HEK293T (cell line): ENCODE measurements at regions not wholly inside any gene's neighbourhood (a gene's known extent, or its start where the extent isn't known, plus 50 kb on each side); places are given as distances from the start of the nearest gene placed in this dataset.
"Not testable (repeated sequence)": the region's sequence is repeated elsewhere in the genome, so short reads cannot be mapped to it uniquely, and the experiment has no call there.

Experiments used
- CTCF ChIA-PET: fragments of 350-600 bp; formaldehyde crosslinking; extraction: SDS; loops from one replicate; lab custom pipeline; 2021; ENCODE audit warnings: antibody characterized with exemption, inconsistent platforms; lab: Yijun Ruan, JAX
- POLR2A ChIA-PET: fragments of 350-600 bp; formaldehyde crosslinking; extraction: SDS; loops from one replicate; lab custom pipeline; 2020; ENCODE audit warnings: antibody characterized with exemption, inconsistent platforms; lab: Yijun Ruan, JAX
- DNase-seq: peaks from one replicate; pipeline ENCODE4 v3.0.0; 2012; ENCODE audit warnings: mixed read lengths; ENCODE audit errors: extremely low spot score
- ARNT ChIP-seq: fragments of 450-650 bp; IDR thresholded peaks from 2 replicates; pipeline ENCODE4 v1.6.1; 2017; ENCODE audit warnings: mild to moderate bottlenecking
- BHLHE40 ChIP-seq: fragments of 450-650 bp; IDR thresholded peaks from 2 replicates; pipeline ENCODE4 v1.6.1; 2016; ENCODE audit warnings: mild to moderate bottlenecking, moderate library complexity, borderline replicate concordance
- CTBP1 ChIP-seq: fragments of 450-650 bp; IDR thresholded peaks from 2 replicates; pipeline ENCODE4 v1.6.1; 2016; ENCODE audit warnings: borderline replicate concordance
- ELF4 ChIP-seq: fragments of 450-650 bp; IDR thresholded peaks from 2 replicates; pipeline ENCODE4 v1.6.1; 2017; ENCODE audit warnings: antibody characterized with exemption
- FOXA1 ChIP-seq: fragments of 450-650 bp; IDR thresholded peaks from 2 replicates; pipeline ENCODE4 v1.6.1; 2016; ENCODE audit warnings: mild to moderate bottlenecking
- FOXK2 ChIP-seq: fragments of 450-650 bp; IDR thresholded peaks from 2 replicates; pipeline ENCODE4 v1.6.1; 2016; ENCODE audit warnings: mild to moderate bottlenecking
- FOXM1 ChIP-seq: fragments of 450-650 bp; IDR thresholded peaks from 2 replicates; pipeline ENCODE4 v1.6.1; 2017; ENCODE audit warnings: mild to moderate bottlenecking, borderline replicate concordance
- HDGF ChIP-seq: fragments of 450-650 bp; IDR thresholded peaks from 2 replicates; pipeline ENCODE4 v1.6.1; 2017; ENCODE audit warnings: antibody characterized with exemption, borderline replicate concordance
- L3MBTL2 ChIP-seq: fragments of 450-650 bp; conservative IDR thresholded peaks from 2 replicates; pipeline ENCODE4 v1.6.1; 2016; ENCODE audit warnings: mild to moderate bottlenecking
- LEF1 ChIP-seq: fragments of 450-650 bp; IDR thresholded peaks from 2 replicates; pipeline ENCODE4 v1.6.1; 2017; ENCODE audit warnings: mild to moderate bottlenecking, borderline replicate concordance
- NFRKB ChIP-seq: fragments of 450-650 bp; IDR thresholded peaks from 2 replicates; pipeline ENCODE4 v1.6.1; 2016; ENCODE audit warnings: mild to moderate bottlenecking, moderate library complexity
- PKNOX1 ChIP-seq: fragments of 450-650 bp; IDR thresholded peaks from 2 replicates; pipeline ENCODE4 v1.6.1; 2016
- SP1 ChIP-seq: fragments of 450-650 bp; IDR thresholded peaks from 2 replicates; pipeline ENCODE4 v1.6.1; 2017
- SUZ12 ChIP-seq: fragments of 450-650 bp; IDR thresholded peaks from 2 replicates; pipeline ENCODE4 v1.6.1; 2016; ENCODE audit warnings: mild to moderate bottlenecking
- TARDBP ChIP-seq: fragments of 450-650 bp; IDR thresholded peaks from 2 replicates; pipeline ENCODE4 v1.6.1; 2016
- ZNF384 ChIP-seq: fragments of 450-650 bp; IDR thresholded peaks from 2 replicates; pipeline ENCODE4 v1.6.1; 2016

- CTCF ChIA-PET: no interaction called here
- POLR2A ChIA-PET: interaction anchor here (2.7 kb wide), 1 partner anchor 69 kb away, joined by 132 read pairs; no protein-coding TSS in a partner anchor
- TF ChIP-seq SP1 (no peak), L3MBTL2 (0 out of 2 replicates have a peak, but pooled peaks have one; percentile 12)
These were observed 112.5 kb upstream of the NBPF11 start for GRCh38 chr1:148264374-148265276.

GRCh38 chr1:148263906-148264255 lies 111.8 kb upstream of the NBPF11 start:
- DNase-seq: no peak
- TF ChIP-seq FOXK2: no peak
- TF ChIP-seq L3MBTL2: no peak
- no peak for TF ChIP-seq SUZ12
- no peak for TF ChIP-seq SP1
- no peak for TF ChIP-seq PKNOX1
- TF ChIP-seq LEF1: no peak
- no peak for TF ChIP-seq ZNF384
- TF ChIP-seq NFRKB: no peak
- no peak for TF ChIP-seq ARNT
- no peak for TF ChIP-seq FOXM1
- no peak for TF ChIP-seq FOXA1
- no peak for TF ChIP-seq HDGF
- TF ChIP-seq CTBP1: no peak
- no peak for TF ChIP-seq ELF4
- no peak for TF ChIP-seq TARDBP
- TF ChIP-seq BHLHE40: no peak
- ChIA-PET CTCF (no interaction called here), POLR2A (interaction anchor here (0.7 to 2.7 kb wide), 18 partner anchors 9 to 593 kb away, joined by 3 to 132 read pairs (median 4); partner anchors contain the start of gene ACP6)

More at GRCh38 chr1:148264374-148265276, 112.5 kb upstream of the NBPF11 start:
- peak; percentile 70 for DNase-seq

GRCh38 chr1:148263128-148263905 lies 111.2 kb upstream of the NBPF11 start:
- POLR2A ChIA-PET: interaction anchor here (0.7 to 2.7 kb wide), 20 partner anchors 9 to 593 kb away, joined by 3 to 132 read pairs (median 4); partner anchors contain the start of gene ACP6
- peak; percentile 96 for TF ChIP-seq L3MBTL2
- no peak; the same call in none of the 2 replicates for TF ChIP-seq FOXM1
- no peak for TF ChIP-seq FOXA1
- peak; percentile 99 for TF ChIP-seq ELF4
- TF ChIP-seq BHLHE40: peak; percentile 81
- peak; percentile 69 for TF ChIP-seq TARDBP
- TF ChIP-seq SP1: no peak
- peak; percentile 95 for TF ChIP-seq FOXK2
- TF ChIP-seq SUZ12: peak; percentile 54
- TF ChIP-seq ZNF384: peak; percentile 76; the same call in 1 of the 2 replicates
- no peak for TF ChIP-seq HDGF
- peak; percentile 89 for TF ChIP-seq ARNT
- TF ChIP-seq PKNOX1: peak; percentile 82
- peak; percentile 97 for TF ChIP-seq NFRKB
- no peak for TF ChIP-seq LEF1
- TF ChIP-seq CTBP1: peak; percentile 89

GRCh38 chr1:148261684-148262083 lies 109.6 kb upstream of the NBPF11 start:
- CTCF ChIA-PET, DNase-seq: not testable (repeated sequence)
- POLR2A ChIA-PET: interaction anchor here (1.0 to 1.7 kb wide), 2 partner anchors 73 to 75 kb away, joined by 3 to 13 read pairs; no protein-coding TSS in a partner anchor

More at GRCh38 chr1:148263128-148263905, 111.2 kb upstream of the NBPF11 start:
- DNase-seq: peak; percentile 76
- CTCF ChIA-PET: no interaction called here

- POLR2A ChIA-PET, DNase-seq, CTCF ChIA-PET: not testable (repeated sequence)
These were observed 105.8 kb upstream of the NBPF11 start for GRCh38 chr1:148257886-148258285.

- POLR2A ChIA-PET: interaction anchor here (0.7 kb wide), 1 partner anchor 9 kb away, joined by 3 read pairs; no protein-coding TSS in a partner anchor
- DNase-seq: peak; percentile 42
- CTCF ChIA-PET: not testable (repeated sequence)
These were observed 102.7 kb upstream of the NBPF11 start for GRCh38 chr1:148254611-148255429.

- POLR2A ChIA-PET, CTCF ChIA-PET, DNase-seq: not testable (repeated sequence)
These were observed 101.7 kb upstream of the NBPF11 start for GRCh38 chr1:148253808-148254207.

GRCh38 chr1:148248798-148249197 lies 96.7 kb upstream of the NBPF11 start:
- CTCF ChIA-PET, DNase-seq, POLR2A ChIA-PET: not testable (repeated sequence)

- POLR2A ChIA-PET: not testable (repeated sequence)
These were observed 94.3 kb upstream of the NBPF11 start for GRCh38 chr1:148246258-148246861.

GRCh38 chr1:148245843-148246242 lies 93.8 kb upstream of the NBPF11 start:
- POLR2A ChIA-PET, CTCF ChIA-PET, DNase-seq: not testable (repeated sequence)

More at GRCh38 chr1:148246258-148246861, 94.3 kb upstream of the NBPF11 start:
- DNase-seq, CTCF ChIA-PET: not testable (repeated sequence)
